Fibroblast of skin of left biceps (primary cell): ENCODE measurements at regions not wholly inside any gene's neighbourhood (a gene's known extent, or its start where the extent isn't known, plus 50 kb on each side); places are given as distances from the start of the nearest gene placed in this dataset.

Source experiments
- DNase-seq, 2 experiments: peaks; one replicate each; pipeline ENCODE4 v3.0.0-alpha.2; 2013; ENCODE audit warnings: low read depth in 2 of 2

- DNase-seq, result no peak
Measured at GRCh38 chr16:49081086-49081485, 200.6 kb downstream of the CBLN1 start.

GRCh38 chr16:49078571-49078970 is 203.1 kb downstream of the CBLN1 start:
- DNase-seq, result no peak

GRCh38 chr16:49078104-49078503 is 203.5 kb downstream of the CBLN1 start:
- DNase-seq, result no peak

- no peak for DNase-seq
Measured at GRCh38 chr16:49075709-49076108, 205.9 kb downstream of the CBLN1 start.

GRCh38 chr16:49068224-49068623 is 213.4 kb downstream of the CBLN1 start:
- DNase-seq, result no peak

- no peak for DNase-seq
Measured at GRCh38 chr16:49067776-49068175, 213.9 kb downstream of the CBLN1 start.

- DNase-seq, result no peak
Measured at GRCh38 chr16:49061137-49061714, 220.4 kb downstream of the CBLN1 start.

- no peak for DNase-seq
Measured at GRCh38 chr16:49060728-49061127, 220.9 kb downstream of the CBLN1 start.

- no peak for DNase-seq
Measured at GRCh38 chr16:49058382-49058781, 223.3 kb downstream of the CBLN1 start.

- DNase-seq, result no peak
Measured at GRCh38 chr16:49057936-49058335, 223.7 kb downstream of the CBLN1 start.

- DNase-seq, result no peak
Measured at GRCh38 chr16:49057391-49057790, 224.2 kb downstream of the CBLN1 start.

GRCh38 chr16:49056546-49056945 is 225.1 kb downstream of the CBLN1 start:
- DNase-seq, result no peak

GRCh38 chr16:49055824-49056545 is 225.7 kb downstream of the CBLN1 start:
- no peak for DNase-seq

GRCh38 chr16:49055291-49055690 is 226.3 kb downstream of the CBLN1 start:
- no peak for DNase-seq

- DNase-seq, result no peak
Measured at GRCh38 chr16:49054606-49055005, 227.0 kb downstream of the CBLN1 start.

GRCh38 chr16:49052846-49053245 is 228.8 kb downstream of the CBLN1 start:
- DNase-seq, result no peak

- no peak for DNase-seq
Measured at GRCh38 chr16:49051576-49051975, 230.1 kb downstream of the CBLN1 start.

- no peak for DNase-seq
Measured at GRCh38 chr16:49050607-49051006, 231.0 kb downstream of the CBLN1 start.

GRCh38 chr16:49049644-49050043 is 232.0 kb downstream of the CBLN1 start:
- no peak for DNase-seq

GRCh38 chr16:49049191-49049590 is 232.4 kb downstream of the CBLN1 start:
- DNase-seq, result no peak

- no peak for DNase-seq
Measured at GRCh38 chr16:49048557-49048956, 233.1 kb downstream of the CBLN1 start.

- no peak for DNase-seq
Measured at GRCh38 chr16:49036126-49036525, 245.5 kb downstream of the CBLN1 start.

GRCh38 chr16:49027420-49027819 is 254.2 kb downstream of the CBLN1 start:
- DNase-seq, result no peak
